Endothelial cell of umbilical vein (primary cell): ENCODE measurements at regions not wholly inside any gene's neighbourhood (a gene's known extent, or its start where the extent isn't known, plus 50 kb on each side); places are given as distances from the start of the nearest gene placed in this dataset.

ENCODE experiments used
- BruUV-seq: library from RNA; stranded (reverse); fragments of 400-500 nt; replicated peaks from 2 replicates; lab custom pipeline; 2021; lab: Mats Ljungman, UMichigan
- CTCF ChIA-PET: fragments of 300-600, 350-600 bp; sonication (Branson Sonifier 250); formaldehyde crosslinking; loops from one replicate; lab custom pipeline; 2021; ENCODE audit warnings: antibody characterized with exemption, inconsistent platforms; lab: Charles Lee
- POLR2A ChIA-PET: fragments of 300-600, 350-600 bp; sonication (Branson Sonifier 250); formaldehyde crosslinking; loops from one replicate; lab custom pipeline; 2021; ENCODE audit warnings: antibody characterized with exemption, inconsistent platforms; lab: Charles Lee
- DNase-seq: peaks from one replicate; pipeline ENCODE4 v3.0.0-alpha.2; 2011; ENCODE audit warnings: low read depth, low spot score
- FAIRE-seq: peaks from 2 replicates; lab custom pipeline; 2011; peaks lifted over from hg19 to GRCh38; lab: Jason Lieb, UNC
- H2AFZ ChIP-seq: 2 replicates; pipeline ENCODE4 v1.6.0; 2012; ENCODE audit warnings: low read depth, low read length, control low read depth, inconsistent platforms
- H3K27ac ChIP-seq: 2 replicates; pipeline ENCODE4 v1.5.1; 2011; ENCODE audit warnings: low read depth, mild to moderate bottlenecking, control low read depth, low read length, moderate library complexity; ENCODE audit not compliant: insufficient read depth
- H3K27me3 ChIP-seq, 2 experiments: 2 replicates each; pipeline versions ENCODE4 v1.6.0 to v1.6.1; 2011; ENCODE audit warnings: low read length in 2 of 2, mixed read lengths in 1 of 2; ENCODE audit not compliant: control insufficient read depth in 2 of 2, insufficient read depth in 2 of 2
- H3K36me3 ChIP-seq, 2 experiments: 2 replicates in 1 of 2; 3 replicates in 1 of 2; pipeline ENCODE4 v1.5.1; 2011; ENCODE audit warnings: low read length in 2 of 2, mild to moderate bottlenecking in 1 of 2, moderate library complexity in 1 of 2; ENCODE audit not compliant: control insufficient read depth in 2 of 2, insufficient read depth in 2 of 2; ENCODE audit errors: extremely low read depth in 1 of 2
- H3K4me1 ChIP-seq: 3 replicates; pipeline ENCODE4 v1.5.1; 2011; ENCODE audit warnings: mild to moderate bottlenecking, low read length; ENCODE audit not compliant: control insufficient read depth, insufficient read depth; ENCODE audit errors: extremely low read depth
- H3K4me2 ChIP-seq: 2 replicates; pipeline ENCODE4 v1.6.1; 2011; ENCODE audit warnings: low read length, control low read depth, mixed read lengths; ENCODE audit not compliant: insufficient read depth
- H3K4me3 ChIP-seq, 3 experiments: fragments of 200-600 bp in 1 of 3; sonication (generic), shearing (Covaris generic) in 1 of 3; replicated peaks in 1 of 3; 2 replicates each; pipeline ENCODE4 v1.5.1; 2011 to 2016; ENCODE audit warnings: control low read depth in 3 of 3, low read length in 3 of 3, mild to moderate bottlenecking in 2 of 3, inconsistent platforms in 1 of 3, low read depth in 1 of 3, moderate library complexity in 1 of 3; ENCODE audit not compliant: insufficient read depth in 1 of 3
- H3K79me2 ChIP-seq: 2 replicates; pipeline ENCODE4 v1.6.0; 2012; ENCODE audit warnings: low read length, inconsistent platforms; ENCODE audit not compliant: control insufficient read depth, insufficient read depth
- H3K9ac ChIP-seq: replicated peaks from 2 replicates; pipeline ENCODE3; 2011; ENCODE audit warnings: low read length, control low read depth; ENCODE audit not compliant: insufficient read depth; ENCODE audit errors: extremely low read depth
- H3K9me1 ChIP-seq: replicated peaks from 3 replicates; pipeline ENCODE4 v1.6.0; 2011; ENCODE audit warnings: mild to moderate bottlenecking, low read length; ENCODE audit not compliant: control insufficient read depth, insufficient read depth; ENCODE audit errors: extremely low read depth
- H3K9me3 ChIP-seq: replicated peaks from 2 replicates; pipeline ENCODE4 v1.5.1; 2012; ENCODE audit warnings: low read length, inconsistent platforms; ENCODE audit not compliant: control insufficient read depth, insufficient read depth
- H4K20me1 ChIP-seq: replicated peaks from 2 replicates; pipeline ENCODE3; 2011; ENCODE audit warnings: mild to moderate bottlenecking, low read length; ENCODE audit not compliant: control insufficient read depth, insufficient read depth; ENCODE audit errors: extremely low read depth
- EZH2 ChIP-seq: IDR thresholded peaks from 2 replicates; pipeline ENCODE4 v1.6.1; 2012; ENCODE audit warnings: borderline replicate concordance, low read depth, mild to moderate bottlenecking, moderate library complexity, low read length, inconsistent platforms; ENCODE audit not compliant: severe bottlenecking
- FOS ChIP-seq: IDR thresholded peaks from 2 replicates; pipeline ENCODE4 v1.6.1; 2011; ENCODE audit warnings: mild to moderate bottlenecking, low read length, moderate library complexity, borderline replicate concordance; ENCODE audit not compliant: insufficient read depth
- GATA2 ChIP-seq: IDR thresholded peaks from 2 replicates; pipeline ENCODE4 v1.7.0; 2011; ENCODE audit warnings: low read depth, mild to moderate bottlenecking, moderate library complexity, mixed read lengths, low read length; ENCODE audit not compliant: insufficient read length, insufficient read depth
- JUN ChIP-seq: IDR thresholded peaks from 2 replicates; pipeline ENCODE4 v1.6.1; 2011; ENCODE audit warnings: borderline replicate concordance, low read depth; ENCODE audit not compliant: insufficient read length, insufficient read depth
- MYC ChIP-seq: IDR thresholded peaks from one replicate; pipeline ENCODE4 v1.6.1; 2011; ENCODE audit warnings: mild to moderate bottlenecking, low read depth, low read length
- POLR2A ChIP-seq: IDR thresholded peaks from 2 replicates; pipeline ENCODE4 v1.6.1; 2012; ENCODE audit warnings: low read depth, mild to moderate bottlenecking, control low read depth, low read length
- POLR2AphosphoS5 ChIP-seq: IDR thresholded peaks from 2 replicates; pipeline ENCODE4 v1.6.1; 2012; ENCODE audit warnings: low read depth, mild to moderate bottlenecking, control low read depth, low read length, moderate library complexity; ENCODE audit not compliant: insufficient read depth
- dilution Hi-C: fragments of 300-500 bp; cut with MboI; formaldehyde crosslinking; loops from one replicate; pipeline ENCODE4 v1.15.0; 2019; ENCODE audit warnings: low sequenced_read_pairs; ENCODE audit not compliant: extremely low pct_ligation_motif_present
- intact Hi-C: fragments of 100-400 bp; cut with micrococcal nuclease; formaldehyde crosslinking; loops from one replicate; pipeline ENCODE4 v1.10.0; 2022
- TF ChIP-seq, protein P1 (sequence below): IDR thresholded peaks from 2 replicates; pipeline ENCODE4 v1.6.1; 2011; ENCODE audit not compliant: insufficient read depth, insufficient read length
- TF ChIP-seq, protein P2 (sequence below), 2 donors: IDR thresholded peaks; 1 replicate in 1 of 2; 2 replicates in 1 of 2; pipeline ENCODE4 v1.5.1; 2011; ENCODE audit warnings: low read length in 2 of 2, mild to moderate bottlenecking in 2 of 2, moderate library complexity in 2 of 2, control low read depth in 1 of 2, inconsistent platforms in 1 of 2, low read depth in 1 of 2; ENCODE audit not compliant: insufficient read depth in 1 of 2; ENCODE audit errors: extremely low read depth in 1 of 2

DNA sequence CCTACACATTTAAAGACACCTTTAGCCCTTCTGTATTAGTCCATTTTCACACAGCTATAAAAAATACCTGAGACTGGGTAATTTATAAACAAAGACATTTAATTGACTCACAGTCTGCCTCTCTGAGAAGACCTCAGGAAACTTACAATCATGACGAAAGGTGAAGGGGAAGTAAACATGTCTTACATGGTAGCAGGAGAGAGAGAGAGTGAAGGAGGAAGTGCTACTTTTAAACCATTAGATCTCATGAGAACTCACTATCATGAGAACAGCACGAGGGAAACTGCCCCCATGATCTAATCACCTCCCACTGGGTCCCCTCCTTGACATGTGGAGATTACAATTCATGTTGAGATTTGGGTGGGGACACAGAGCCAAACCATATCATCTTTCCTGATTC lies 946.6 kb downstream of the SLC4A3 start:
- Histone ChIP-seq H3K36me3 (no peaks in the 10 kb centered on the region), H3K4me2 (no peak overlapping the region), H2AFZ (no peak overlapping the region), H3K9me3 (peaks cover 6% of the 10 kb centered on the region), H3K9ac (no peak overlapping the region), H3K4me1 (no peaks in the 10 kb centered on the region), H4K20me1 (no peaks in the 10 kb centered on the region), H3K27me3 (no peaks in the 10 kb centered on the region), H3K27ac (no peak overlapping the region), H3K9me1 (no peaks in the 10 kb centered on the region), H3K4me3 (no peak overlapping the region), H3K79me2 (no peaks in the 10 kb centered on the region)
- no peak for DNase-seq
- dilution Hi-C loops, result no loop called here
- no peak for FAIRE-seq
- intact Hi-C loops, result no loop called here
- BruUV-seq, result no TSS peak
- TF ChIP-seq POLR2AphosphoS5 (no peak), MYC (no peak)
- TF ChIP-seq, protein P1, sequence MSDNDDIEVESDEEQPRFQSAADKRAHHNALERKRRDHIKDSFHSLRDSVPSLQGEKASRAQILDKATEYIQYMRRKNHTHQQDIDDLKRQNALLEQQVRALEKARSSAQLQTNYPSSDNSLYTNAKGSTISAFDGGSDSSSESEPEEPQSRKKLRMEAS, result no peak
- CTCF ChIA-PET, result no interaction called here
- POLR2A ChIA-PET, result no interaction called here

DNA sequence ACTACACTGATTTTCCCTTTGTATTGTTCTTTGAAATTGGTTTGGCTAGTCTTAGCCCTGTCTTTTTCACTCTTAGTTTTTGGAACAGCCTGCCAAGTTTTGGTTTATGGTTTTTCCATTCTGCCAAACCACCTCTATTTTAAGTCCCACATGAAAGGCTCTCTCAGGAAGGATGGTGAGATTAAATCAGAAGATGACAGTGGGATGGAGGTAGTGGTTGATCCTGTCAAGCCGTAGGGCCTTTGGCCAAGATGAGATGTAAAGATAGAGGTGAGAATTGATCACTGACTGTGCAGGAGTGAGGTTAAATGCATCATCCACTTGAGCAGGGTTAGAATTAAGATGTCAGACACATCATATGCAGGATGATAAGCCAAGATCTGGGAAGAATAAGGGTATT lies 948.5 kb downstream of the SLC4A3 start:
- DNase-seq (no peak), FAIRE-seq (no peak)
- H4K20me1 ChIP-seq, result no peaks in the 10 kb centered on the region
- CTCF ChIA-PET, result no interaction called here
- no peaks in the 10 kb centered on the region for H3K36me3 ChIP-seq
- no peak overlapping the region for H2AFZ ChIP-seq
- intact Hi-C loops (no loop called here), dilution Hi-C loops (no loop called here)
- H3K9ac ChIP-seq, result no peak overlapping the region
- H3K27me3 ChIP-seq, result no peaks in the 10 kb centered on the region
- POLR2A ChIA-PET, result no interaction called here
- no peaks in the 10 kb centered on the region for H3K79me2 ChIP-seq
- H3K27ac ChIP-seq, result no peak overlapping the region
- peaks cover 6% of the 10 kb centered on the region for H3K9me3 ChIP-seq
- no peaks in the 10 kb centered on the region for H3K4me1 ChIP-seq
- no TSS peak for BruUV-seq
- H3K4me3 ChIP-seq, result no peak overlapping the region
- no peak overlapping the region for H3K4me2 ChIP-seq
- H3K9me1 ChIP-seq, result no peaks in the 10 kb centered on the region
- TF ChIP-seq EZH2 (no peak), MYC (no peak), JUN (no peak), POLR2A (no peak), POLR2AphosphoS5 (no peak), GATA2 (no peak), FOS (no peak)
- TF ChIP-seq, protein P1, result no peak
- TF ChIP-seq, protein P2, sequence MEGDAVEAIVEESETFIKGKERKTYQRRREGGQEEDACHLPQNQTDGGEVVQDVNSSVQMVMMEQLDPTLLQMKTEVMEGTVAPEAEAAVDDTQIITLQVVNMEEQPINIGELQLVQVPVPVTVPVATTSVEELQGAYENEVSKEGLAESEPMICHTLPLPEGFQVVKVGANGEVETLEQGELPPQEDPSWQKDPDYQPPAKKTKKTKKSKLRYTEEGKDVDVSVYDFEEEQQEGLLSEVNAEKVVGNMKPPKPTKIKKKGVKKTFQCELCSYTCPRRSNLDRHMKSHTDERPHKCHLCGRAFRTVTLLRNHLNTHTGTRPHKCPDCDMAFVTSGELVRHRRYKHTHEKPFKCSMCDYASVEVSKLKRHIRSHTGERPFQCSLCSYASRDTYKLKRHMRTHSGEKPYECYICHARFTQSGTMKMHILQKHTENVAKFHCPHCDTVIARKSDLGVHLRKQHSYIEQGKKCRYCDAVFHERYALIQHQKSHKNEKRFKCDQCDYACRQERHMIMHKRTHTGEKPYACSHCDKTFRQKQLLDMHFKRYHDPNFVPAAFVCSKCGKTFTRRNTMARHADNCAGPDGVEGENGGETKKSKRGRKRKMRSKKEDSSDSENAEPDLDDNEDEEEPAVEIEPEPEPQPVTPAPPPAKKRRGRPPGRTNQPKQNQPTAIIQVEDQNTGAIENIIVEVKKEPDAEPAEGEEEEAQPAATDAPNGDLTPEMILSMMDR (IDR thresholded peaks at IDR 0.05; ENCODE audit: extremely low read depth in 1 of 2, insufficient read depth in 1 of 2, low read depth in 1 of 2, low read length in 2 of 2), result no peak
